Astrocyte (in vitro differentiated cells and primary cell): ENCODE measurements at regions not wholly inside any gene's neighbourhood (a gene's known extent, or its start where the extent isn't known, plus 50 kb on each side); places are given as distances from the start of the nearest gene placed in this dataset.
"Not testable (repeated sequence)": the region's sequence is repeated elsewhere in the genome, so short reads cannot be mapped to it uniquely, and the experiment has no call there.

ENCODE experiments used
- DNase-seq: peaks from one replicate; pipeline ENCODE4 v3.0.0-alpha.2; 2010; ENCODE audit warnings: low read depth
- FAIRE-seq: peaks from 2 replicates; lab custom pipeline; 2011; peaks lifted over from hg19 to GRCh38; lab: Jason Lieb, UNC
- H2AFZ ChIP-seq: 2 replicates; pipeline ENCODE4 v1.6.0; 2012; ENCODE audit warnings: low read depth, low read length, inconsistent platforms
- H3K27ac ChIP-seq: 2 replicates; pipeline ENCODE4 v1.5.1; 2011; ENCODE audit warnings: low read depth, low read length, inconsistent platforms
- H3K27me3 ChIP-seq: 2 replicates; pipeline ENCODE4 v1.6.0; 2011; ENCODE audit warnings: low read length, inconsistent platforms; ENCODE audit not compliant: insufficient read depth
- H3K36me3 ChIP-seq: 2 replicates; pipeline ENCODE4 v1.5.1; 2011; ENCODE audit warnings: low read length, inconsistent platforms; ENCODE audit not compliant: insufficient read depth
- H3K4me1 ChIP-seq: 2 replicates; pipeline ENCODE4 v1.5.1; 2011; ENCODE audit warnings: low read length, inconsistent platforms; ENCODE audit not compliant: insufficient read depth
- H3K4me2 ChIP-seq: 2 replicates; pipeline ENCODE4 v1.6.0; 2012; ENCODE audit warnings: low read length, inconsistent platforms
- H3K4me3 ChIP-seq: 2 replicates; pipeline ENCODE4 v1.5.1; 2011; ENCODE audit warnings: low read depth, mild to moderate bottlenecking, low read length, inconsistent platforms; ENCODE audit not compliant: insufficient read depth
- H3K79me2 ChIP-seq: 2 replicates; pipeline ENCODE4 v1.6.0; 2012; ENCODE audit warnings: mild to moderate bottlenecking, low read length, inconsistent platforms; ENCODE audit not compliant: insufficient read depth
- H3K9ac ChIP-seq: 2 replicates; pipeline ENCODE4 v1.6.0; 2012; ENCODE audit warnings: mild to moderate bottlenecking, low read length, inconsistent platforms
- H3K9me3 ChIP-seq: 2 replicates; pipeline ENCODE4 v1.5.1; 2012; ENCODE audit warnings: low read depth, mild to moderate bottlenecking, low read length, inconsistent platforms; ENCODE audit not compliant: insufficient read depth
- H4K20me1 ChIP-seq: 2 replicates; pipeline ENCODE4 v1.6.0; 2012; ENCODE audit warnings: low read length, inconsistent platforms; ENCODE audit not compliant: insufficient read depth
- H3K27ac Mint-ChIP-seq: one replicate; pipeline ENCODE4 v1.8.0; 2021; ENCODE audit warnings: mild to moderate bottlenecking, mixed read lengths; ENCODE audit not compliant: unreplicated experiment
- H3K27me3 Mint-ChIP-seq: one replicate; pipeline ENCODE4 v1.8.0; 2021; ENCODE audit warnings: low read depth, mixed read lengths; ENCODE audit not compliant: unreplicated experiment
- H3K36me3 Mint-ChIP-seq: one replicate; pipeline ENCODE4 v1.8.0; 2021; ENCODE audit warnings: low read depth, mixed read lengths; ENCODE audit not compliant: unreplicated experiment
- H3K4me1 Mint-ChIP-seq: one replicate; pipeline ENCODE4 v1.8.0; 2021; ENCODE audit warnings: low read depth, mixed read lengths; ENCODE audit not compliant: unreplicated experiment
- H3K4me3 Mint-ChIP-seq: one replicate; pipeline ENCODE4 v1.8.0; 2021; ENCODE audit warnings: mild to moderate bottlenecking, moderate library complexity, mixed read lengths; ENCODE audit not compliant: unreplicated experiment
- H3K9me3 Mint-ChIP-seq: one replicate; pipeline ENCODE4 v1.8.0; 2021; ENCODE audit warnings: mild to moderate bottlenecking, mixed read lengths; ENCODE audit not compliant: unreplicated experiment

GRCh38 chr9:67417341-67417983 lies 425.1 kb upstream of the SPATA31A3 start:
- H3K36me3 Mint-ChIP-seq, H3K36me3 ChIP-seq, H3K27me3 Mint-ChIP-seq, H3K27ac Mint-ChIP-seq, H3K4me2 ChIP-seq, H3K4me3 Mint-ChIP-seq, H3K27me3 ChIP-seq, FAIRE-seq, H3K79me2 ChIP-seq, DNase-seq, H3K4me1 Mint-ChIP-seq, H3K4me3 ChIP-seq, H3K27ac ChIP-seq, H3K4me1 ChIP-seq, H4K20me1 ChIP-seq, H3K9me3 Mint-ChIP-seq, H2AFZ ChIP-seq, H3K9me3 ChIP-seq, H3K9ac ChIP-seq: not testable (repeated sequence)

DNA sequence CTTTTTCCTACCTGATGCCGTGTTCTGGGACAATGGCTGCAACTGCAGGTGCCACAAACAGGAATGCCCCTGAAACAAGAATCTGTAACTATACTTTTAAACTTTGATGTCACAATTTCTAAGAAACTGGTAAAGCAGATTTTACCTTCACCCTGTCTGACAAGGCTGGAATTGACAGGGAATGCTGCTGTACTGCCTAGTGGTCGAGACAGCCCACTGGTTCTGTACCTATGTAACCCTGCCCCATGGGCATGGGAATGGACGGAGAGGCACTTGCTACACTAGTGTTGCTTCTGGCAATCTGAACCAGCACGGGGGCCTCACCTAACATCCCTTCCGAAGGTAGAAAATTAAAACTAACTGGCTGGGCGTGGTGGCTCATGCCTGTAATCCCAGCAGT lies 424.3 kb upstream of the SPATA31A3 start:
- not testable (repeated sequence) for H3K4me3 Mint-ChIP-seq, H4K20me1 ChIP-seq, FAIRE-seq, H3K4me3 ChIP-seq, H3K4me2 ChIP-seq, H3K79me2 ChIP-seq, H3K9ac ChIP-seq, H3K27ac Mint-ChIP-seq, H3K27me3 ChIP-seq, H3K4me1 ChIP-seq, DNase-seq, H3K9me3 ChIP-seq, H2AFZ ChIP-seq, H3K4me1 Mint-ChIP-seq, H3K9me3 Mint-ChIP-seq, H3K27me3 Mint-ChIP-seq, H3K36me3 Mint-ChIP-seq, H3K27ac ChIP-seq, H3K36me3 ChIP-seq

- H3K9me3 ChIP-seq, H3K79me2 ChIP-seq, H3K4me2 ChIP-seq, H3K27me3 ChIP-seq, H3K27ac Mint-ChIP-seq, H3K36me3 Mint-ChIP-seq, H2AFZ ChIP-seq, H4K20me1 ChIP-seq, H3K4me3 ChIP-seq, H3K27ac ChIP-seq, H3K9me3 Mint-ChIP-seq, H3K4me3 Mint-ChIP-seq, H3K27me3 Mint-ChIP-seq, H3K9ac ChIP-seq, H3K4me1 Mint-ChIP-seq, FAIRE-seq, H3K4me1 ChIP-seq, H3K36me3 ChIP-seq, DNase-seq: not testable (repeated sequence)
Observed at GRCh38 chr9:67410606-67411220, 418.4 kb upstream of the SPATA31A3 start.

GRCh38 chr9:67403739-67404138 lies 411.4 kb upstream of the SPATA31A3 start:
- H4K20me1 ChIP-seq, H3K27ac Mint-ChIP-seq, H3K9me3 Mint-ChIP-seq, H3K79me2 ChIP-seq, H3K9ac ChIP-seq, H3K4me1 Mint-ChIP-seq, H3K36me3 ChIP-seq, H3K4me3 ChIP-seq, H3K9me3 ChIP-seq, H3K4me1 ChIP-seq, H3K4me3 Mint-ChIP-seq, H3K27ac ChIP-seq, H3K27me3 ChIP-seq, FAIRE-seq, H3K27me3 Mint-ChIP-seq, H3K36me3 Mint-ChIP-seq, DNase-seq, H2AFZ ChIP-seq, H3K4me2 ChIP-seq: not testable (repeated sequence)

- not testable (repeated sequence) for H3K9ac ChIP-seq, H3K4me3 Mint-ChIP-seq, H3K79me2 ChIP-seq, H2AFZ ChIP-seq, H3K9me3 Mint-ChIP-seq, H3K4me1 Mint-ChIP-seq, H3K9me3 ChIP-seq, H3K27ac Mint-ChIP-seq, DNase-seq, H3K4me2 ChIP-seq, H3K4me3 ChIP-seq, H3K4me1 ChIP-seq, H4K20me1 ChIP-seq, H3K27me3 Mint-ChIP-seq, H3K36me3 ChIP-seq, H3K27ac ChIP-seq, H3K36me3 Mint-ChIP-seq, FAIRE-seq, H3K27me3 ChIP-seq
Observed at GRCh38 chr9:67397731-67398130, 405.4 kb upstream of the SPATA31A3 start.

DNA sequence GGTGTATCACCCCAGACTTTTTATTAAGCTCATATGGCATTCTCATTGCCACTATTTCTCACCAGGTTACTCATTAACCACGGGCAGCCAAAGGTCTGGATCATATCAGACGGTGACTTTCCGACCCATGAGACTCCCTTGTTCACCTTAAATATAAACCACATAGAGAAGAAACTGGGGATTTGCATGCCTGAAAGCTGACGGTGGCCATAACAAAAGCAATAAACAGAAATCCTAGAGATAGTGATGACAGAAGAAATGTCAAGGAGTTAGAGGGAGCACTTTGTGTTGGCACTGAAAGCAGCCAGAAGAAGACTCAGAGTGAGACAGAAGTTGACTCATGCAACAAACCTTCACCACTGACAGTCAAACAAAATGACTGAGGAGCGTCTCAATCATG lies 402.4 kb upstream of the SPATA31A3 start:
- FAIRE-seq, H3K4me3 ChIP-seq, H3K9me3 Mint-ChIP-seq, H3K4me2 ChIP-seq, H3K9me3 ChIP-seq, H3K27ac ChIP-seq, DNase-seq, H4K20me1 ChIP-seq, H2AFZ ChIP-seq, H3K36me3 Mint-ChIP-seq, H3K36me3 ChIP-seq, H3K79me2 ChIP-seq, H3K27me3 Mint-ChIP-seq, H3K4me3 Mint-ChIP-seq, H3K27ac Mint-ChIP-seq, H3K9ac ChIP-seq, H3K27me3 ChIP-seq, H3K4me1 ChIP-seq, H3K4me1 Mint-ChIP-seq: not testable (repeated sequence)
